Breast epithelium (tissue), 3 donors: ENCODE measurements at regions not wholly inside any gene's neighbourhood (a gene's known extent, or its start where the extent isn't known, plus 50 kb on each side); places are given as distances from the start of the nearest gene placed in this dataset.

Source experiments
- POLR2AphosphoS5 ChIP-seq, 3 donors: sonication (generic); formaldehyde crosslinking; IDR thresholded peaks; one replicate each; pipeline ENCODE4 v1.6.1; 2017; ENCODE audit warnings: antibody characterized with exemption in 3 of 3
- TF ChIP-seq, protein P1 (sequence below), 3 donors: fragments of 450-650 bp; IDR thresholded peaks; one replicate each; pipeline ENCODE4 v1.5.1; 2016 to 2017; ENCODE audit warnings: antibody characterized with exemption in 3 of 3, mild to moderate bottlenecking in 3 of 3, moderate library complexity in 3 of 3

DNA sequence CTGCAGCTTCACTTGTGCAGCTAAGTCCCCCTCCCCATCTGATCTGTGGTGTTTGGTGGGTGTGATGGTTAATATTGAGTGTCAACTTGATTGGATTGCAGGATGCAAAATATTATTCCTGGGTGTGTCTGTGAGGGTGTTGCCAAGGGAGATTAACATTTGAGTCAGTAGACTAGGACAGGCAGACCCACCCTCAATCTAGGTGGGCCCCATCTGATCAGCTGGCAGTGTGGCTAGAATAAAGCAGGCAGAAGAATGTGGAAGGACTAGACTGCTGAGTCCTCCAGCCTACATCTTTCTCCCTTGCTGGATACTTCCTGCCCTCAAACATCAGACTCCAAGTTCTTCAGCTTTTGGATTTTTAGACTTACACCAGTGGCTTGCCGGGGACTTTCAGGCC, 103.5 kb upstream of the BOD1L1 start:
- TF ChIP-seq POLR2AphosphoS5 (IDR thresholded peaks at IDR 0.05), result no peak
- TF ChIP-seq, protein P1, sequence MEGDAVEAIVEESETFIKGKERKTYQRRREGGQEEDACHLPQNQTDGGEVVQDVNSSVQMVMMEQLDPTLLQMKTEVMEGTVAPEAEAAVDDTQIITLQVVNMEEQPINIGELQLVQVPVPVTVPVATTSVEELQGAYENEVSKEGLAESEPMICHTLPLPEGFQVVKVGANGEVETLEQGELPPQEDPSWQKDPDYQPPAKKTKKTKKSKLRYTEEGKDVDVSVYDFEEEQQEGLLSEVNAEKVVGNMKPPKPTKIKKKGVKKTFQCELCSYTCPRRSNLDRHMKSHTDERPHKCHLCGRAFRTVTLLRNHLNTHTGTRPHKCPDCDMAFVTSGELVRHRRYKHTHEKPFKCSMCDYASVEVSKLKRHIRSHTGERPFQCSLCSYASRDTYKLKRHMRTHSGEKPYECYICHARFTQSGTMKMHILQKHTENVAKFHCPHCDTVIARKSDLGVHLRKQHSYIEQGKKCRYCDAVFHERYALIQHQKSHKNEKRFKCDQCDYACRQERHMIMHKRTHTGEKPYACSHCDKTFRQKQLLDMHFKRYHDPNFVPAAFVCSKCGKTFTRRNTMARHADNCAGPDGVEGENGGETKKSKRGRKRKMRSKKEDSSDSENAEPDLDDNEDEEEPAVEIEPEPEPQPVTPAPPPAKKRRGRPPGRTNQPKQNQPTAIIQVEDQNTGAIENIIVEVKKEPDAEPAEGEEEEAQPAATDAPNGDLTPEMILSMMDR (IDR thresholded peaks at IDR 0.05), result no peak
